Activated CD8-positive, alpha-beta memory T cell treated with anti-CD3 and anti-CD28 coated beads for 36 hours (primary cell): ENCODE measurements at regions not wholly inside any gene's neighbourhood (a gene's known extent, or its start where the extent isn't known, plus 50 kb on each side); places are given as distances from the start of the nearest gene placed in this dataset.
"Not testable (repeated sequence)": the region's sequence is repeated elsewhere in the genome, so short reads cannot be mapped to it uniquely, and the experiment has no call there.

Experiments used
- CTCF ChIA-PET: fragments of 350-600 bp; sonication (Branson Sonifier 250); formaldehyde crosslinking; loops from one replicate; lab custom pipeline; 2021; ENCODE audit warnings: antibody characterized with exemption; lab: Charles Lee
- POLR2A ChIA-PET: fragments of 350-600 bp; sonication (Branson Sonifier 250); formaldehyde crosslinking; loops from one replicate; lab custom pipeline; 2021; ENCODE audit warnings: antibody characterized with exemption; lab: Charles Lee

- POLR2A ChIA-PET: interaction anchor here (0.5 kb wide), 1 partner anchor 159 kb away, joined by 3 read pairs; no protein-coding TSS in a partner anchor
- CTCF ChIA-PET: no interaction called here
Measured at GRCh38 chr12:47610686-47611252, 95.1 kb downstream of the RPAP3 start.

- CTCF ChIA-PET: no interaction called here
- POLR2A ChIA-PET: no interaction called here
Measured at GRCh38 chr12:47609806-47610205, 96.0 kb downstream of the RPAP3 start.

- POLR2A ChIA-PET, CTCF ChIA-PET: not testable (repeated sequence)
Measured at GRCh38 chr12:47608671-47609070, 97.2 kb downstream of the RPAP3 start.

GRCh38 chr12:47604221-47604873 lies 101.5 kb downstream of the RPAP3 start:
- POLR2A ChIA-PET: no interaction called here

GRCh38 chr12:47602949-47603558 lies 102.8 kb downstream of the RPAP3 start:
- POLR2A ChIA-PET: no interaction called here
- CTCF ChIA-PET: no interaction called here

More at GRCh38 chr12:47604221-47604873, 101.5 kb downstream of the RPAP3 start:
- CTCF ChIA-PET: no interaction called here

- POLR2A ChIA-PET: no interaction called here
- CTCF ChIA-PET: interaction anchor here (0.5 kb wide), 1 partner anchor 406 kb away, joined by 3 read pairs; no protein-coding TSS in a partner anchor
Measured at GRCh38 chr12:47602325-47602724, 103.5 kb downstream of the RPAP3 start.

GRCh38 chr12:47601071-47601470 lies 104.8 kb downstream of the RPAP3 start:
- POLR2A ChIA-PET: no interaction called here
- CTCF ChIA-PET: no interaction called here

GRCh38 chr12:47591795-47592194 lies 114.0 kb downstream of the RPAP3 start:
- POLR2A ChIA-PET: no interaction called here
- CTCF ChIA-PET: no interaction called here

GRCh38 chr12:47591361-47591791 lies 114.5 kb downstream of the RPAP3 start:
- CTCF ChIA-PET: no interaction called here
- POLR2A ChIA-PET: no interaction called here

GRCh38 chr12:47590771-47591360 lies 115.0 kb downstream of the RPAP3 start:
- ChIA-PET POLR2A (no interaction called here), CTCF (no interaction called here)

GRCh38 chr12:47586952-47587669 lies 118.7 kb downstream of the RPAP3 start:
- CTCF ChIA-PET: interaction anchor here (1.2 kb wide), 1 partner anchor 19 kb away, joined by 3 read pairs; no protein-coding TSS in a partner anchor
- POLR2A ChIA-PET: no interaction called here

GRCh38 chr12:47585507-47585906 lies 120.3 kb downstream of the RPAP3 start:
- POLR2A ChIA-PET: no interaction called here
- CTCF ChIA-PET: no interaction called here

GRCh38 chr12:47578836-47579235 lies 127.0 kb downstream of the RPAP3 start:
- POLR2A ChIA-PET: no interaction called here
- CTCF ChIA-PET: no interaction called here

GRCh38 chr12:47577206-47577989 lies 128.4 kb downstream of the RPAP3 start:
- CTCF ChIA-PET: no interaction called here

GRCh38 chr12:47576289-47576945 lies 129.4 kb downstream of the RPAP3 start:
- ChIA-PET CTCF (no interaction called here), POLR2A (no interaction called here)

More at GRCh38 chr12:47577206-47577989, 128.4 kb downstream of the RPAP3 start:
- POLR2A ChIA-PET: no interaction called here

- ChIA-PET POLR2A (no interaction called here), CTCF (no interaction called here)
Measured at GRCh38 chr12:47574252-47575021, 131.4 kb downstream of the RPAP3 start.

- ChIA-PET CTCF (no interaction called here), POLR2A (no interaction called here)
Measured at GRCh38 chr12:47573146-47573659, 132.6 kb downstream of the RPAP3 start.

- POLR2A ChIA-PET: no interaction called here
Measured at GRCh38 chr12:47570151-47570550, 135.7 kb downstream of the RPAP3 start.

More at GRCh38 chr12:47570151-47570550, 135.7 kb downstream of the RPAP3 start:
- CTCF ChIA-PET: no interaction called here
